ENCODE measurements at regions not wholly inside any gene's neighbourhood (a gene's known extent, or its start where the extent isn't known, plus 50 kb on each side); places are given as distances from the start of the nearest gene placed in this dataset.

- no peak for DNase-seq
Observed at GRCh38 chr13:91141543-91142061, 205.9 kb upstream of the MIR17HG start.

GRCh38 chr13:91142572-91142971, 204.9 kb upstream of the MIR17HG start:
- DNase-seq: no peak

- no peak for DNase-seq
Observed at GRCh38 chr13:91144054-91144453, 203.4 kb upstream of the MIR17HG start.

GRCh38 chr13:91144486-91144885, 203.0 kb upstream of the MIR17HG start:
- no peak for DNase-seq

GRCh38 chr13:91145571-91146205, 201.8 kb upstream of the MIR17HG start:
- DNase-seq: no peak

GRCh38 chr13:91146601-91147000, 200.9 kb upstream of the MIR17HG start:
- DNase-seq: no peak

- no peak for DNase-seq
Observed at GRCh38 chr13:91148098-91148497, 199.4 kb upstream of the MIR17HG start.

- no peak for DNase-seq
Observed at GRCh38 chr13:91151921-91152320, 195.6 kb upstream of the MIR17HG start.

GRCh38 chr13:91153372-91153771, 194.1 kb upstream of the MIR17HG start:
- no peak for DNase-seq

- no peak for DNase-seq
Observed at GRCh38 chr13:91154558-91155353, 192.7 kb upstream of the MIR17HG start.

GRCh38 chr13:91155512-91156114, 191.9 kb upstream of the MIR17HG start:
- no peak for DNase-seq

- no peak for DNase-seq
Observed at GRCh38 chr13:91157273-91158016, 190.0 kb upstream of the MIR17HG start.

- no peak for DNase-seq
Observed at GRCh38 chr13:91158017-91158395, 189.5 kb upstream of the MIR17HG start.

GRCh38 chr13:91162180-91162579, 185.3 kb upstream of the MIR17HG start:
- DNase-seq: no peak

GRCh38 chr13:91162589-91162988, 184.9 kb upstream of the MIR17HG start:
- DNase-seq: no peak

GRCh38 chr13:91165758-91166157, 181.7 kb upstream of the MIR17HG start:
- no peak for DNase-seq

GRCh38 chr13:91166714-91167511, 180.6 kb upstream of the MIR17HG start:
- DNase-seq: no peak

- DNase-seq: no peak
Observed at GRCh38 chr13:91167706-91168385, 179.6 kb upstream of the MIR17HG start.

- DNase-seq: no peak
Observed at GRCh38 chr13:91168386-91168711, 179.1 kb upstream of the MIR17HG start.

- no peak for DNase-seq
Observed at GRCh38 chr13:91169321-91170050, 178.0 kb upstream of the MIR17HG start.

GRCh38 chr13:91172160-91172559, 175.3 kb upstream of the MIR17HG start:
- no peak for DNase-seq

Data from activated CD4-positive, alpha-beta T cell treated with anti-CD3 and anti-CD28 coated beads, Interleukin-2, amount 50 U/mL, for 16 hours (primary cell).